Prostate gland (tissue), 2 donors: ENCODE measurements at regions not wholly inside any gene's neighbourhood (a gene's known extent, or its start where the extent isn't known, plus 50 kb on each side); places are given as distances from the start of the nearest gene placed in this dataset.
"Not testable (repeated sequence)": the region's sequence is repeated elsewhere in the genome, so short reads cannot be mapped to it uniquely, and the experiment has no call there.

Source experiments
- DNase-seq: peaks from one replicate; pipeline ENCODE4 v3.0.0-alpha.2; 2019; ENCODE audit warnings: low spot score
- H3K27ac ChIP-seq, 2 donors: fragments of 200-600 bp; sonication (generic); 2 replicates each; pipeline ENCODE4 v1.5.1; 2017 to 2019
- H3K27me3 ChIP-seq: fragments of 200-600 bp; sonication (generic); replicated peaks from 2 replicates; pipeline ENCODE4 v1.5.1; 2019; ENCODE audit not compliant: insufficient read depth
- H3K36me3 ChIP-seq, 2 donors: fragments of 200-600 bp; sonication (generic); 1 replicate in 1 of 2; 2 replicates in 1 of 2; pipeline versions ENCODE4 v1.5.1 to v1.8.1; 2017 to 2019
- H3K4me1 ChIP-seq: fragments of 200-600 bp; sonication (generic); replicated peaks from 2 replicates; pipeline ENCODE4 v1.5.1; 2019
- H3K4me3 ChIP-seq, 2 donors: fragments of 200-600 bp; sonication (generic); 2 replicates each; pipeline ENCODE4 v1.5.1; 2017 to 2019
- H3K9me3 ChIP-seq: fragments of 200-600 bp; sonication (generic); 2 replicates; pipeline ENCODE4 v1.5.1; 2017
- CTCF ChIP-seq, 4 experiments: fragments of 200-600 bp in 2 of 4; fragments of 450-650 bp in 2 of 4; sonication (generic) in 2 of 4; IDR thresholded peaks; 1 replicate in 3 of 4; 2 replicates in 1 of 4; pipeline ENCODE4 v1.5.1; 2016 to 2019; ENCODE audit warnings: antibody characterized with exemption in 4 of 4, mild to moderate bottlenecking in 2 of 4, moderate library complexity in 2 of 4
- POLR2A ChIP-seq: fragments of 450-650 bp; IDR thresholded peaks from one replicate; pipeline ENCODE4 v1.6.1; 2016; ENCODE audit warnings: antibody characterized with exemption, mild to moderate bottlenecking
- POLR2AphosphoS5 ChIP-seq: sonication (generic); formaldehyde crosslinking; IDR thresholded peaks from one replicate; pipeline ENCODE4 v1.6.1; 2017; ENCODE audit warnings: antibody characterized with exemption
- WGBS: methylation state at CpG from one replicate; pipeline ENCODE4 v1.1.5; 2018; 5-methylcytosine and 5-hydroxymethylcytosine counted together
- intact Hi-C: fragments of 100-400 bp; cut with DNase I; formaldehyde crosslinking; loops from one replicate; pipeline ENCODE4 v1.14.2; 2022

GRCh38 chr19:20367811-20368294 lies 197.7 kb downstream of the ZNF737 start:
- Histone ChIP-seq H3K4me3 (no peak overlapping the region), H3K4me1 (no peaks in the 10 kb centered on the region), H3K36me3 (no peaks in the 10 kb centered on the region), H3K9me3 (no peaks in the 10 kb centered on the region), H3K27ac (no peak overlapping the region), H3K27me3 (no peaks in the 10 kb centered on the region)
- intact Hi-C loops, result no loop called here
- peak; percentile 21 for DNase-seq
- no peak for TF ChIP-seq POLR2AphosphoS5
- TF ChIP-seq POLR2A, result no peak
- peak in 3 of 4 experiments; percentile 4 to 38 (median 18) for TF ChIP-seq CTCF (IDR thresholded peaks at IDR 0.05)
- WGBS, result 16% methylated on average over 8 of the region's 8 CpGs

- Histone ChIP-seq H3K27ac (no peak overlapping the region), H3K36me3 (no peaks in the 10 kb centered on the region), H3K4me3 (no peak overlapping the region), H3K27me3 (no peaks in the 10 kb centered on the region), H3K4me1 (no peaks in the 10 kb centered on the region), H3K9me3 (no peaks in the 10 kb centered on the region)
- no peak for DNase-seq
- 37% methylated on average over 6 of the region's 6 CpGs for WGBS
- no peak for TF ChIP-seq POLR2AphosphoS5
- no peak for TF ChIP-seq POLR2A
- no peak for TF ChIP-seq CTCF (IDR thresholded peaks at IDR 0.05)
- intact Hi-C loops, result no loop called here
Observed at GRCh38 chr19:20365146-20365545, 198.1 kb downstream of the ZNF486 start.

GRCh38 chr19:20359933-20360720 lies 193.1 kb downstream of the ZNF486 start:
- Histone ChIP-seq H3K27me3 (no peaks in the 10 kb centered on the region), H3K4me1 (no peaks in the 10 kb centered on the region), H3K36me3 (no peaks in the 10 kb centered on the region), H3K9me3 (no peaks in the 10 kb centered on the region), H3K4me3 (no peak overlapping the region), H3K27ac (peak overlapping the region in 1 of 2 donors; percentile 67)
- TF ChIP-seq CTCF (IDR thresholded peaks at IDR 0.05) (peak in 2 of 4 experiments; percentile 22 to 26), POLR2AphosphoS5 (peak; percentile 47), POLR2A (no peak)
- intact Hi-C loops, result no loop called here
- DNase-seq, result peak; percentile 12
- 55% methylated on average over 11 of the region's 11 CpGs for WGBS

GRCh38 chr19:20358841-20359465 lies 191.9 kb downstream of the ZNF486 start:
- H3K27me3 ChIP-seq, H3K9me3 ChIP-seq, H3K36me3 ChIP-seq, intact Hi-C loops, H3K4me1 ChIP-seq, H3K4me3 ChIP-seq, DNase-seq: not testable (repeated sequence)
- WGBS, result 86% methylated on average over 7 of the region's 7 CpGs
- peak overlapping the region in 1 of 2 donors; percentile 67 for H3K27ac ChIP-seq

- H3K36me3 ChIP-seq, result no peaks in the 10 kb centered on the region
- peak; percentile 13 for DNase-seq
- no peak overlapping the region for H3K4me3 ChIP-seq
- intact Hi-C loops, result no loop called here
- no peaks in the 10 kb centered on the region for H3K9me3 ChIP-seq
- H3K27me3 ChIP-seq, result no peaks in the 10 kb centered on the region
- WGBS, result 61% methylated on average over 6 of the region's 6 CpGs
- H3K27ac ChIP-seq, result peak overlapping the region; percentile 1 to 71
- TF ChIP-seq CTCF (IDR thresholded peaks at IDR 0.05), result no peak
- TF ChIP-seq POLR2AphosphoS5, result no peak
- no peak for TF ChIP-seq POLR2A
- no peaks in the 10 kb centered on the region for H3K4me1 ChIP-seq
Observed at GRCh38 chr19:20357921-20358320, 190.9 kb downstream of the ZNF486 start.
